GM12878 (cell line): ENCODE measurements at regions not wholly inside any gene's neighbourhood (a gene's known extent, or its start where the extent isn't known, plus 50 kb on each side); places are given as distances from the start of the nearest gene placed in this dataset.

Experiments used
- ATAC-seq: fragments of 200-7000 bp; cut with Tn5 transposase; 3 replicates; pipeline ENCODE4 v1.9.1; 2020; ENCODE audit warnings: mild to moderate bottlenecking, moderate library complexity
- BruUV-seq: library from RNA; stranded (reverse); fragments of 400-500 nt; replicated peaks from 2 replicates; lab custom pipeline; 2021; lab: Mats Ljungman, UMichigan
- CTCF ChIA-PET: fragments of 300-600 bp; sonication (Branson Sonifier 250); formaldehyde crosslinking; extraction: SDS; loops from one replicate; lab custom pipeline; 2021; ENCODE audit warnings: inconsistent platforms; lab: Yijun Ruan, JAX
- POLR2A ChIA-PET: fragments of 350-600 bp; formaldehyde crosslinking; extraction: SDS; loops from one replicate; lab custom pipeline; 2021; ENCODE audit warnings: inconsistent platforms; lab: Charles Lee
- RAD21 ChIA-PET: fragments of 300-600 bp; sonication (Branson Sonifier 250); formaldehyde crosslinking; loops from one replicate; lab custom pipeline; 2023; ENCODE audit warnings: antibody characterized with exemption; ENCODE audit not compliant: unreplicated experiment; lab: Charles Lee
- SMC1A ChIA-PET: fragments of 300-600 bp; sonication (Branson Sonifier 250); formaldehyde crosslinking; loops from one replicate; lab custom pipeline; 2023; ENCODE audit not compliant: unreplicated experiment, uncharacterized antibody; lab: Charles Lee
- DNase-seq: peaks from one replicate; pipeline ENCODE4 v3.0.0-alpha.2; 2011; ENCODE audit warnings: low read depth, low spot score
- FAIRE-seq: peaks from 3 replicates; lab custom pipeline; 2011; peaks lifted over from hg19 to GRCh38; lab: Jason Lieb, UNC
- H2AFZ ChIP-seq: 2 replicates; pipeline ENCODE4 v1.6.0; 2011; ENCODE audit warnings: low read depth, low read length, control low read depth; ENCODE audit not compliant: control insufficient read depth
- H3K27ac ChIP-seq: 2 replicates; pipeline ENCODE4 v1.5.1; 2011; ENCODE audit warnings: control low read depth; ENCODE audit not compliant: control insufficient read depth, insufficient read depth
- H3K27me3 ChIP-seq, 2 experiments: replicated peaks in 1 of 2; 2 replicates each; pipeline versions ENCODE4 v1.6.0 to v1.6.1; 2011; ENCODE audit warnings: low read length in 1 of 2; ENCODE audit not compliant: control insufficient read depth in 2 of 2, insufficient read depth in 2 of 2
- H3K36me3 ChIP-seq, 2 experiments: 2 replicates each; pipeline ENCODE4 v1.5.1; 2011; ENCODE audit warnings: low read length in 1 of 2; ENCODE audit not compliant: control insufficient read depth in 2 of 2, insufficient read depth in 2 of 2
- H3K4me1 ChIP-seq: 2 replicates; pipeline ENCODE4 v1.6.1; 2011; ENCODE audit warnings: mild to moderate bottlenecking, low read length, moderate library complexity, mixed read lengths; ENCODE audit not compliant: control insufficient read depth, insufficient read depth
- H3K4me2 ChIP-seq: 2 replicates; pipeline ENCODE4 v1.6.0; 2011; ENCODE audit warnings: control low read depth; ENCODE audit not compliant: control insufficient read depth, insufficient read depth
- H3K4me3 ChIP-seq: fragments of 200-600 bp; sonication (generic); 2 replicates; pipeline ENCODE4 v1.5.1; 2016
- H3K79me2 ChIP-seq: 2 replicates; pipeline ENCODE4 v1.6.0; 2011; ENCODE audit warnings: low read length; ENCODE audit not compliant: control insufficient read depth, insufficient read depth
- H3K9ac ChIP-seq: 2 replicates; pipeline ENCODE4 v1.8.0; 2011; ENCODE audit warnings: low read length, control low read depth, mixed read lengths; ENCODE audit not compliant: control insufficient read depth, insufficient read depth
- H3K9me3 ChIP-seq: replicated peaks from 3 replicates; pipeline ENCODE4 v1.5.1; 2011; ENCODE audit warnings: mild to moderate bottlenecking, low read length; ENCODE audit not compliant: control insufficient read depth, insufficient read depth
- H4K20me1 ChIP-seq: 2 replicates; pipeline ENCODE4 v1.6.0; 2011; ENCODE audit not compliant: control insufficient read depth, insufficient read depth
- BHLHE40 ChIP-seq, 2 experiments: fragments of 450-650 bp in 1 of 2; IDR thresholded peaks; 2 replicates each; pipeline ENCODE4 v1.6.1; 2011 to 2017; ENCODE audit warnings: low read depth in 2 of 2, borderline replicate concordance in 1 of 2, improper control_type of control experiment in 1 of 2, low read length in 1 of 2, mild to moderate bottlenecking in 1 of 2
- EZH2 ChIP-seq: IDR thresholded peaks from 2 replicates; pipeline ENCODE4 v1.6.1; 2012; ENCODE audit warnings: low read depth, mild to moderate bottlenecking, control low read depth, inconsistent platforms, low read length, borderline replicate concordance; ENCODE audit not compliant: control insufficient read depth
- HDAC6 ChIP-seq: fragments of 200-600 bp; sonication (generic); IDR thresholded peaks from one replicate; pipeline ENCODE4 v1.8.0; 2017; ENCODE audit warnings: antibody characterized with exemption; ENCODE audit not compliant: unreplicated experiment
- IKZF2 ChIP-seq, 2 experiments: fragments of 450-650 bp; IDR thresholded peaks; 2 replicates each; pipeline ENCODE4 v1.6.1; 2017; ENCODE audit warnings: mild to moderate bottlenecking in 2 of 2, moderate library complexity in 2 of 2
- MEF2A ChIP-seq: IDR thresholded peaks from 2 replicates; pipeline ENCODE4 v1.6.1; 2011; ENCODE audit warnings: low read depth, mild to moderate bottlenecking, low read length, moderate library complexity; ENCODE audit not compliant: insufficient read depth
- MEF2B ChIP-seq: fragments of 450-650 bp; IDR thresholded peaks from 2 replicates; pipeline ENCODE4 v1.6.1; 2018; ENCODE audit warnings: mild to moderate bottlenecking, moderate library complexity; ENCODE audit not compliant: partially characterized antibody, poor library complexity, severe bottlenecking
- NR2C2 ChIP-seq: IDR thresholded peaks from 2 replicates; pipeline ENCODE4 v1.6.1; 2011; ENCODE audit warnings: borderline replicate concordance, low read depth; ENCODE audit not compliant: control insufficient read depth, insufficient read length
- PAX5 ChIP-seq: IDR thresholded peaks from 2 replicates; pipeline ENCODE4 v1.6.1; 2011; ENCODE audit warnings: low read depth, low read length, borderline replicate concordance
- PAX8 ChIP-seq: fragments of 450-650 bp; IDR thresholded peaks from 2 replicates; pipeline ENCODE4 v1.6.1; 2017; ENCODE audit warnings: mild to moderate bottlenecking, moderate library complexity
- POLR2AphosphoS2 ChIP-seq: IDR thresholded peaks from 2 replicates; pipeline ENCODE4 v1.6.1; 2011; ENCODE audit warnings: low read depth, mild to moderate bottlenecking, low read length, improper control_type of control experiment, moderate library complexity
- RAD51 ChIP-seq: fragments of 450-650 bp; IDR thresholded peaks from 2 replicates; pipeline ENCODE4 v1.6.1; 2016; ENCODE audit warnings: moderate library complexity, mild to moderate bottlenecking, inconsistent platforms
- RCOR1 ChIP-seq: conservative IDR thresholded peaks from 2 replicates; pipeline ENCODE4 v1.6.1; 2012; ENCODE audit warnings: low read depth, low read length, improper control_type of control experiment
- RELA ChIP-seq: fragments of 450-650 bp; IDR thresholded peaks from 2 replicates; pipeline ENCODE4 v1.8.0; 2014; ENCODE audit warnings: borderline replicate concordance; ENCODE audit not compliant: partially characterized antibody
- SMARCA5 ChIP-seq: fragments of 450-650 bp; IDR thresholded peaks from 2 replicates; pipeline ENCODE4 v1.6.1; 2017; ENCODE audit warnings: mild to moderate bottlenecking
- TARDBP ChIP-seq: IDR thresholded peaks from 2 replicates; pipeline ENCODE4 v1.6.1; 2016; ENCODE audit warnings: borderline replicate concordance
- TBL1XR1 ChIP-seq: IDR thresholded peaks from 2 replicates; pipeline ENCODE4 v1.6.1; 2012; ENCODE audit warnings: low read depth, low read length, improper control_type of control experiment
- TCF7 ChIP-seq: IDR thresholded peaks from 2 replicates; pipeline ENCODE4 v1.6.1; 2014; ENCODE audit warnings: antibody characterized with exemption, borderline replicate concordance
- USF1 ChIP-seq: IDR thresholded peaks from 2 replicates; pipeline ENCODE4 v1.6.1; 2011; ENCODE audit warnings: borderline replicate concordance, low read depth, mild to moderate bottlenecking, moderate library complexity, mixed read lengths, low read length; ENCODE audit not compliant: insufficient read depth; ENCODE audit errors: extremely low read length
- ZNF24 ChIP-seq: fragments of 450-650 bp; IDR thresholded peaks from 2 replicates; pipeline ENCODE4 v1.6.1; 2017; ENCODE audit warnings: antibody characterized with exemption, mild to moderate bottlenecking
- WGBS: methylation state at CpG from one replicate; pipeline ENCODE4 v1.1.6; 2016; ENCODE audit warnings: low lambda C conversion rate; ENCODE audit not compliant: insufficient replicate concordance, insufficient coverage; ENCODE audit errors: missing lambda C conversion rate; 5-methylcytosine and 5-hydroxymethylcytosine counted together
- in situ Hi-C: fragments of 300-500 bp; cut with MboI; formaldehyde crosslinking; loops from 9 replicates; pipeline ENCODE4 v1.14.3; 2018; ENCODE audit warnings: mixed read lengths
- intact Hi-C: fragments of 100-400 bp; cut with micrococcal nuclease; formaldehyde crosslinking; loops from one replicate; pipeline ENCODE4 v1.14.2; 2022; ENCODE audit not compliant: unreplicated experiment
- TF ChIP-seq, protein P1 (sequence below): IDR thresholded peaks from 2 replicates; pipeline ENCODE4 v1.6.1; 2011; ENCODE audit warnings: mild to moderate bottlenecking, low read depth, low read length, moderate library complexity; ENCODE audit not compliant: insufficient replicate concordance
- TF ChIP-seq, protein P2 (sequence below): fragments of 450-650 bp; IDR thresholded peaks from 2 replicates; pipeline ENCODE4 v1.6.1; 2017; ENCODE audit warnings: mild to moderate bottlenecking, low read depth, inconsistent platforms; ENCODE audit not compliant: poor library complexity, severe bottlenecking

DNA sequence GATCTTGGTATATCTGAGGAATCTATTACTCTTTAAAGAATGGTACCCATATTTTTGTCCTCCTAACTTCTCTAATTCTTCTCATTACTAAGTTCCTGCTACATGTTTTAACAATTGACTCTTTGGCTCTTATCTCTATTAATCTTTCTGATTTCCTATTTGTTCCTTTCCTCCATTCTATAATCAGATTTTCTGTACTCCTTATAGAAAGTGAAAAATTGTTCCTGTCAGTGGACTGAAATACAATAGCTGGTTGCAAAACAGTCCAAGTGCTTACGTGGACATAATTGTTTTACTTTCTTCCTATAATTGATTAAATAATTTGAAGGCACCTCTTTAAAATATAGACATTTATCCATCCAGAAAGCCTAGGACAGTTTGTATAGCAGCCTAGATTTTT lies 86.7 kb upstream of the PTHLH start (continued):
- no peak for TF ChIP-seq MEF2B
- TF ChIP-seq, protein P1, sequence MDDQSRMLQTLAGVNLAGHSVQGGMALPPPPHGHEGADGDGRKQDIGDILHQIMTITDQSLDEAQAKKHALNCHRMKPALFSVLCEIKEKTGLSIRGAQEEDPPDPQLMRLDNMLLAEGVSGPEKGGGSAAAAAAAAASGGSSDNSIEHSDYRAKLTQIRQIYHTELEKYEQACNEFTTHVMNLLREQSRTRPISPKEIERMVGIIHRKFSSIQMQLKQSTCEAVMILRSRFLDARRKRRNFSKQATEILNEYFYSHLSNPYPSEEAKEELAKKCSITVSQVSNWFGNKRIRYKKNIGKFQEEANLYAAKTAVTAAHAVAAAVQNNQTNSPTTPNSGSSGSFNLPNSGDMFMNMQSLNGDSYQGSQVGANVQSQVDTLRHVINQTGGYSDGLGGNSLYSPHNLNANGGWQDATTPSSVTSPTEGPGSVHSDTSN = no peak
- TF ChIP-seq MEF2A = no peak
- TF ChIP-seq RCOR1 = no peak
- no peak for TF ChIP-seq PAX8
- TF ChIP-seq EZH2 = no peak
- no peak for TF ChIP-seq SMARCA5
- TF ChIP-seq RAD51 = no peak
- no peak for TF ChIP-seq IKZF2 (IDR thresholded peaks at IDR 0.05)
- TF ChIP-seq TCF7 = no peak

DNA sequence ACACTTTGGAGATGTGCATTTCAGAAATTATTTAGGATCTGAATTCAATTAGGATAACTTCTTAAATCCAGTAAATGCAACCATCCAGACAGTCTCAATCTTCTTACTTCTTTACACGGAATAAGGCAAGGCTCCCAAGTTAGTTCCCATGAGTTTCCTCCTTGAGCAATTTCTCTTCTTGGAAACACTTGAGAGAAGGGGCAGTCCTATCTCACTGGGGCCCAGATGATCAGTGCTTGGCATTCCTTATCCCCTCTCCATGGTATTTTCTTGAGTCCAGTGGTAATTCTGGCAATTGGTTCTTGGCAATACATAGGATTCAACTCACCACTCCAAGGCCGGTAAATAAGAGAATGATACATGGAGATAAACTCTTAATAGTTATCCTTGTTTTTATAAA lies 87.1 kb upstream of the PTHLH start:
- no peak for ATAC-seq
- no peak for FAIRE-seq
- CTCF ChIA-PET = no interaction called here
- Histone ChIP-seq H3K27me3 (no peaks in the 10 kb centered on the region), H3K4me3 (no peak overlapping the region), H2AFZ (no peak overlapping the region), H3K9me3 (no peaks in the 10 kb centered on the region), H3K36me3 (no peaks in the 10 kb centered on the region), H4K20me1 (no peaks in the 10 kb centered on the region), H3K79me2 (no peaks in the 10 kb centered on the region), H3K27ac (no peak overlapping the region), H3K4me1 (no peaks in the 10 kb centered on the region), H3K9ac (no peak overlapping the region), H3K4me2 (no peak overlapping the region)
- WGBS = 59% methylated on average over 2 of the region's 2 CpGs
- BruUV-seq = no TSS peak
- no peak for DNase-seq
- in situ Hi-C loops (no loop called here), intact Hi-C loops (no loop called here)
- SMC1A ChIA-PET = no interaction called here
- RAD21 ChIA-PET = no interaction called here
- no peak for TF ChIP-seq TBL1XR1
- no peak for TF ChIP-seq BHLHE40 (IDR thresholded peaks at IDR 0.05; ENCODE audit: borderline replicate concordance in 1 of 2, low read depth in 2 of 2, low read length in 1 of 2)
- TF ChIP-seq, protein P2, sequence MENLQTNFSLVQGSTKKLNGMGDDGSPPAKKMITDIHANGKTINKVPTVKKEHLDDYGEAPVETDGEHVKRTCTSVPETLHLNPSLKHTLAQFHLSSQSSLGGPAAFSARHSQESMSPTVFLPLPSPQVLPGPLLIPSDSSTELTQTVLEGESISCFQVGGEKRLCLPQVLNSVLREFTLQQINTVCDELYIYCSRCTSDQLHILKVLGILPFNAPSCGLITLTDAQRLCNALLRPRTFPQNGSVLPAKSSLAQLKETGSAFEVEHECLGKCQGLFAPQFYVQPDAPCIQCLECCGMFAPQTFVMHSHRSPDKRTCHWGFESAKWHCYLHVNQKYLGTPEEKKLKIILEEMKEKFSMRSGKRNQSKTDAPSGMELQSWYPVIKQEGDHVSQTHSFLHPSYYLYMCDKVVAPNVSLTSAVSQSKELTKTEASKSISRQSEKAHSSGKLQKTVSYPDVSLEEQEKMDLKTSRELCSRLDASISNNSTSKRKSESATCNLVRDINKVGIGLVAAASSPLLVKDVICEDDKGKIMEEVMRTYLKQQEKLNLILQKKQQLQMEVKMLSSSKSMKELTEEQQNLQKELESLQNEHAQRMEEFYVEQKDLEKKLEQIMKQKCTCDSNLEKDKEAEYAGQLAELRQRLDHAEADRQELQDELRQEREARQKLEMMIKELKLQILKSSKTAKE = no peak
- no peak for TF ChIP-seq NR2C2
- no peak for TF ChIP-seq ZNF24
- TF ChIP-seq POLR2AphosphoS2 = no peak
- no peak for TF ChIP-seq RELA
- no peak for TF ChIP-seq TARDBP
- no peak for TF ChIP-seq EZH2
- TF ChIP-seq HDAC6 = no peak
- TF ChIP-seq PAX5 = no peak
- TF ChIP-seq USF1 = no peak
- POLR2A ChIA-PET = no interaction called here
